WERI-Rb-1 (cell line): ENCODE measurements at regions not wholly inside any gene's neighbourhood (a gene's known extent, or its start where the extent isn't known, plus 50 kb on each side); places are given as distances from the start of the nearest gene placed in this dataset.

ENCODE experiments used
- DNase-seq: peaks from one replicate; pipeline ENCODE4 v3.0.0-alpha.2; 2020
- H3K27ac ChIP-seq: fragments of 250-450 bp; sonication (Bioruptor Pico); 2 replicates; pipeline ENCODE4 v1.5.1; 2020; ENCODE audit warnings: mild to moderate bottlenecking, moderate library complexity
- H3K27me3 ChIP-seq: fragments of 250-450 bp; sonication (Bioruptor Pico); 2 replicates; pipeline ENCODE4 v1.5.1; 2021; ENCODE audit warnings: mild to moderate bottlenecking, low read depth, moderate library complexity; ENCODE audit not compliant: insufficient read depth, severe bottlenecking
- H3K36me3 ChIP-seq: fragments of 250-450 bp; sonication (Bioruptor Pico); 2 replicates; pipeline ENCODE4 v1.5.1; 2020; ENCODE audit warnings: mild to moderate bottlenecking, moderate library complexity
- H3K4me3 ChIP-seq: 2 replicates; pipeline ENCODE4 v1.5.1; 2011; ENCODE audit warnings: low read depth, mild to moderate bottlenecking, control low read depth, low read length
- H3K9me3 ChIP-seq: fragments of 250-450 bp; sonication (Bioruptor Pico); 2 replicates; pipeline ENCODE4 v1.5.1; 2021; ENCODE audit warnings: mild to moderate bottlenecking, moderate library complexity; ENCODE audit not compliant: severe bottlenecking
- CTCF ChIP-seq: IDR thresholded peaks from 2 replicates; pipeline ENCODE4 v1.5.1; 2011; ENCODE audit warnings: low read depth, mild to moderate bottlenecking, control low read depth, inconsistent platforms, low read length

- Histone ChIP-seq H3K27ac (no peak overlapping the region), H3K36me3 (no peaks in the 10 kb centered on the region), H3K4me3 (no peak overlapping the region), H3K27me3 (no peaks in the 10 kb centered on the region), H3K9me3 (no peaks in the 10 kb centered on the region)
- no peak for DNase-seq
- TF ChIP-seq CTCF, result no peak
Observed at GRCh38 chr11:96595011-96595410, 205.2 kb downstream of the JRKL start.

- Histone ChIP-seq H3K27ac (no peak overlapping the region), H3K4me3 (no peak overlapping the region), H3K36me3 (no peaks in the 10 kb centered on the region), H3K9me3 (peaks cover 5% of the 10 kb centered on the region), H3K27me3 (no peaks in the 10 kb centered on the region)
- DNase-seq, result no peak
- no peak for TF ChIP-seq CTCF
Observed at GRCh38 chr11:96607864-96608558, 218.2 kb downstream of the JRKL start.

GRCh38 chr11:96614101-96614500 is 224.3 kb downstream of the JRKL start:
- no peak for DNase-seq
- Histone ChIP-seq H3K27me3 (no peaks in the 10 kb centered on the region), H3K9me3 (peaks cover 24% of the 10 kb centered on the region), H3K4me3 (no peak overlapping the region), H3K27ac (peak overlapping the region; percentile 73), H3K36me3 (no peaks in the 10 kb centered on the region)
- no peak for TF ChIP-seq CTCF

GRCh38 chr11:96614846-96615245 is 225.0 kb downstream of the JRKL start:
- Histone ChIP-seq H3K27ac (peak overlapping the region; percentile 73), H3K36me3 (no peaks in the 10 kb centered on the region), H3K27me3 (no peaks in the 10 kb centered on the region), H3K4me3 (no peak overlapping the region), H3K9me3 (peaks cover 24% of the 10 kb centered on the region)
- TF ChIP-seq CTCF, result no peak
- DNase-seq, result peak; percentile 90

- no peaks in the 10 kb centered on the region for H3K9me3 ChIP-seq
- H3K27ac ChIP-seq, result no peak overlapping the region
- no peak for DNase-seq
- no peak overlapping the region for H3K4me3 ChIP-seq
- no peak for TF ChIP-seq CTCF
- no peaks in the 10 kb centered on the region for H3K36me3 ChIP-seq
- no peaks in the 10 kb centered on the region for H3K27me3 ChIP-seq
Observed at GRCh38 chr11:96620464-96621044, 230.7 kb downstream of the JRKL start.

GRCh38 chr11:96621161-96621560 is 231.3 kb downstream of the JRKL start:
- Histone ChIP-seq H3K27me3 (no peaks in the 10 kb centered on the region), H3K9me3 (peaks cover 2% of the 10 kb centered on the region), H3K27ac (no peak overlapping the region), H3K4me3 (no peak overlapping the region), H3K36me3 (no peaks in the 10 kb centered on the region)
- DNase-seq, result no peak
- no peak for TF ChIP-seq CTCF
